ENCODE measurements at regions not wholly inside any gene's neighbourhood (a gene's known extent, or its start where the extent isn't known, plus 50 kb on each side); places are given as distances from the start of the nearest gene placed in this dataset.

- TF ChIP-seq CBX3 (IDR thresholded peaks at IDR 0.05; ENCODE audit: low read depth) (no peak), EZH2 (IDR thresholded peaks at IDR 0.05) (no peak)
Observed at GRCh38 chr7:42485301-42485766, 248.3 kb upstream of the GLI3 start (continued).

- Histone ChIP-seq H3K4me1 (ENCODE audit: control insufficient read depth in 1 of 2, insufficient read depth in 2 of 2, low read length in 2 of 2) (no peaks in the 10 kb centered on the region), H3K9ac (ENCODE audit: low read length) (no peak overlapping the region), H3K9me3 (ENCODE audit: control insufficient read depth in 1 of 2, insufficient read depth in 1 of 2, low read depth in 1 of 2, low read length in 2 of 2) (no peaks in the 10 kb centered on the region; a peak in 1 of 4 replicates), H3K9me2 (ENCODE audit: insufficient read depth) (no peaks in the 10 kb centered on the region), H3K27me3 (ENCODE audit: insufficient read depth, low read length) (no peaks in the 10 kb centered on the region; the same call in 1 of the 2 replicates), H3K79me2 (ENCODE audit: insufficient read depth, low read length) (no peaks in the 10 kb centered on the region), H4K20me1 (ENCODE audit: insufficient read depth) (no peaks in the 10 kb centered on the region), H3K4me3 (replicated peaks in 1 of 2; ENCODE audit: low read depth in 1 of 2, low read length in 2 of 2) (no peak overlapping the region), H3K27ac (ENCODE audit: low read depth, low read length) (no peak overlapping the region), H3K4me2 (ENCODE audit: low read length) (no peak overlapping the region), H3K36me3 (ENCODE audit: control insufficient read depth in 1 of 2, insufficient read depth in 2 of 2, low read length in 2 of 2) (no peaks in the 10 kb centered on the region), H2AFZ (ENCODE audit: low read depth, low read length, poor library complexity, severe bottlenecking) (no peak overlapping the region)
- DNase-seq (ENCODE audit: low read depth, low spot score) (no peak), ATAC-seq (no peak)
- intact Hi-C loops (cut with micrococcal nuclease), result no loop called here
- RAD21 ChIA-PET (ENCODE audit: low non-redundant PET in 1 of 2, low total read pairs in 2 of 2, uncharacterized antibody in 2 of 2, unreplicated experiment in 2 of 2), result no interaction called here
- TF ChIP-seq EZH2 (IDR thresholded peaks at IDR 0.05), result no peak
- POLR2A ChIA-PET, result no interaction called here
- CTCF ChIA-PET, result no interaction called here
- BruUV-seq (replicated peaks), result no TSS peak
Observed at GRCh38 chr7:42483886-42484285, 246.9 kb upstream of the GLI3 start.

- intact Hi-C loops (cut with micrococcal nuclease), result no loop called here
- Histone ChIP-seq H3K27ac (ENCODE audit: low read depth, low read length) (no peak overlapping the region), H3K4me3 (replicated peaks in 1 of 2; ENCODE audit: low read depth in 1 of 2, low read length in 2 of 2) (no peak overlapping the region), H3K9ac (ENCODE audit: low read length) (no peak overlapping the region), H3K36me3 (ENCODE audit: control insufficient read depth in 1 of 2, insufficient read depth in 2 of 2, low read length in 2 of 2) (no peaks in the 10 kb centered on the region), H4K20me1 (ENCODE audit: insufficient read depth) (no peaks in the 10 kb centered on the region), H3K9me3 (ENCODE audit: control insufficient read depth in 1 of 2, insufficient read depth in 1 of 2, low read depth in 1 of 2, low read length in 2 of 2) (no peaks in the 10 kb centered on the region; a peak in 1 of 4 replicates), H3K27me3 (ENCODE audit: insufficient read depth, low read length) (no peaks in the 10 kb centered on the region; the same call in 1 of the 2 replicates), H3K79me2 (ENCODE audit: insufficient read depth, low read length) (no peaks in the 10 kb centered on the region), H2AFZ (ENCODE audit: low read depth, low read length, poor library complexity, severe bottlenecking) (no peak overlapping the region), H3K9me2 (ENCODE audit: insufficient read depth) (no peaks in the 10 kb centered on the region), H3K4me2 (ENCODE audit: low read length) (no peak overlapping the region), H3K4me1 (ENCODE audit: control insufficient read depth in 1 of 2, insufficient read depth in 2 of 2, low read length in 2 of 2) (no peaks in the 10 kb centered on the region)
- ATAC-seq (no peak), DNase-seq (ENCODE audit: low read depth, low spot score) (no peak)
- RAD21 ChIA-PET (ENCODE audit: low non-redundant PET in 1 of 2, low total read pairs in 2 of 2, uncharacterized antibody in 2 of 2, unreplicated experiment in 2 of 2), result no interaction called here
- POLR2A ChIA-PET, result no interaction called here
- CTCF ChIA-PET, result no interaction called here
- no TSS peak for BruUV-seq (replicated peaks)
- TF ChIP-seq CBX3 (IDR thresholded peaks at IDR 0.05; ENCODE audit: low read depth) (no peak), SIN3A (IDR thresholded peaks at IDR 0.05; ENCODE audit: low read depth) (no peak), POLR2A (IDR thresholded peaks at IDR 0.05; ENCODE audit: borderline replicate concordance, extremely low read depth, insufficient read depth, insufficient read length) (no peak), RAD21 (IDR thresholded peaks at IDR 0.05; ENCODE audit: low read depth) (no peak), EGR1 (IDR thresholded peaks at IDR 0.05; ENCODE audit: low read depth) (no peak), YY1 (IDR thresholded peaks at IDR 0.05; ENCODE audit: extremely low read depth, insufficient replicate concordance, low read depth, low read length) (no peak), ZFX (IDR thresholded peaks at IDR 0.05) (no peak), JUND (IDR thresholded peaks at IDR 0.05) (no peak), TCF7L2 (IDR thresholded peaks at IDR 0.05; ENCODE audit: borderline replicate concordance, extremely low read depth, insufficient read depth, insufficient read length) (no peak), EZH2phosphoT487 (IDR thresholded peaks at IDR 0.05; ENCODE audit: borderline replicate concordance) (no peak), SRF (IDR thresholded peaks at IDR 0.05; ENCODE audit: low read depth) (no peak)
- TF ChIP-seq, protein P1, sequence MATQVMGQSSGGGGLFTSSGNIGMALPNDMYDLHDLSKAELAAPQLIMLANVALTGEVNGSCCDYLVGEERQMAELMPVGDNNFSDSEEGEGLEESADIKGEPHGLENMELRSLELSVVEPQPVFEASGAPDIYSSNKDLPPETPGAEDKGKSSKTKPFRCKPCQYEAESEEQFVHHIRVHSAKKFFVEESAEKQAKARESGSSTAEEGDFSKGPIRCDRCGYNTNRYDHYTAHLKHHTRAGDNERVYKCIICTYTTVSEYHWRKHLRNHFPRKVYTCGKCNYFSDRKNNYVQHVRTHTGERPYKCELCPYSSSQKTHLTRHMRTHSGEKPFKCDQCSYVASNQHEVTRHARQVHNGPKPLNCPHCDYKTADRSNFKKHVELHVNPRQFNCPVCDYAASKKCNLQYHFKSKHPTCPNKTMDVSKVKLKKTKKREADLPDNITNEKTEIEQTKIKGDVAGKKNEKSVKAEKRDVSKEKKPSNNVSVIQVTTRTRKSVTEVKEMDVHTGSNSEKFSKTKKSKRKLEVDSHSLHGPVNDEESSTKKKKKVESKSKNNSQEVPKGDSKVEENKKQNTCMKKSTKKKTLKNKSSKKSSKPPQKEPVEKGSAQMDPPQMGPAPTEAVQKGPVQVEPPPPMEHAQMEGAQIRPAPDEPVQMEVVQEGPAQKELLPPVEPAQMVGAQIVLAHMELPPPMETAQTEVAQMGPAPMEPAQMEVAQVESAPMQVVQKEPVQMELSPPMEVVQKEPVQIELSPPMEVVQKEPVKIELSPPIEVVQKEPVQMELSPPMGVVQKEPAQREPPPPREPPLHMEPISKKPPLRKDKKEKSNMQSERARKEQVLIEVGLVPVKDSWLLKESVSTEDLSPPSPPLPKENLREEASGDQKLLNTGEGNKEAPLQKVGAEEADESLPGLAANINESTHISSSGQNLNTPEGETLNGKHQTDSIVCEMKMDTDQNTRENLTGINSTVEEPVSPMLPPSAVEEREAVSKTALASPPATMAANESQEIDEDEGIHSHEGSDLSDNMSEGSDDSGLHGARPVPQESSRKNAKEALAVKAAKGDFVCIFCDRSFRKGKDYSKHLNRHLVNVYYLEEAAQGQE (IDR thresholded peaks at IDR 0.05; ENCODE audit: low read depth), result no peak
- TF ChIP-seq, protein P2, sequence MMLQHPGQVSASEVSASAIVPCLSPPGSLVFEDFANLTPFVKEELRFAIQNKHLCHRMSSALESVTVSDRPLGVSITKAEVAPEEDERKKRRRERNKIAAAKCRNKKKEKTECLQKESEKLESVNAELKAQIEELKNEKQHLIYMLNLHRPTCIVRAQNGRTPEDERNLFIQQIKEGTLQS (IDR thresholded peaks at IDR 0.05), result no peak
Observed at GRCh38 chr7:42479816-42480633, 243.0 kb upstream of the GLI3 start.
